ENCODE measurements at regions not wholly inside any gene's neighbourhood (a gene's known extent, or its start where the extent isn't known, plus 50 kb on each side); places are given as distances from the start of the nearest gene placed in this dataset.

DNA sequence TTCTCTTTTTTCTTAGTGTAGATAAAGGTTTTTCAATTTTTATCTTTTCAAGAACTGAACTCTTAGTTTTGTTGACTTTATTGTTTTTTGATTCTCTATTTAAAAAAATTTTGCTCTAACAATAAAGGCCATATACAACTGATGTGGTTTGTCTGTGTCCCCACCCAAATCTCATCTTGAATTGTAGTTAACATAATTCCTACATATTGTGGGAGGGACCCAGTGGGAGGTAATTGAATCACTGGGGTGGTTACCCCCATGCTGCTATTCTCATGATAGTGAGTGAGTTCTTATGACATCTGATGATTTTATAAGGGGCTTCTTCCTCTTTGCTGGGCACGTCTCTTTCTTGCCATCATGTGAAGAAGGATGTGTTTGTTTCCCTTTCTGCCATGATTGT is 199.8 kb downstream of the DHX35 start:
- no peak for DNase-seq

DNA sequence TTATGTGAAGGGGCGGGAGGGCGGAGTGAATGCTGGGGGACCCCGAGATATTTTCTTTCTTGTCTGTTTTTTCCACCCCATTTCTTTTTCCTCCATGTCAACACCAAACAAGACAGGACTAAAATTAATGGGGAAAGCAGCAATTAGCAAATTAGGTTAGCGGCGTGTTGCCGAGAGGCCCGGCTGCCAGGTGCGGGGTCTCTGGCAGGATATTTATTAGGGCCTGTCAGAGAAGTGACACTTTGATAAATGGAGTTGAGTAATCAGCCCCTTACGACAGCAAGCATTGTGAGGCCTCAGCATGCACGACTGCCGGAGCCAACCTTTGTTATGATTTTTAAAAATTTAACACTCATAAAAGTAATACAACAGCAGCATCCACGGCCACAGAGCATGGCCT is 193.8 kb downstream of the DHX35 start:
- DNase-seq = no peak

DNA sequence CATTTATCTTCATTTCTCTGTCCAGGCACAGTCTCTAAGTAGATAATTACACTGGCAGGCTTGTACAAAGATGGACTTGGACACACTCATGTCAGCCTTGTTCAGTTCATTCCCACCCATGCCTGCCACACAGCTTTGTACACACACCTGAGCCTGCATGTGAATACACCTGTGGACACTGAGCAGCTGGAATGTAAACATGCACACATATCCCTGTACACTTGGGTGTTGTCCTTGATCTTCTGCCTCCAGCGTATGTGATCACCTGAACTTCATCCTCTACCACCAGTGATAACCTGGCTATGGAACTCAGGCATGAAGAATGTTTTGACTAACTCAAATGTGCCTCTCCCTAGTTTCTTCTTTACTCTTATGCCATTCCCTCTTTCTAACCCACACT is 190.6 kb downstream of the DHX35 start:
- no peak for DNase-seq

DNA sequence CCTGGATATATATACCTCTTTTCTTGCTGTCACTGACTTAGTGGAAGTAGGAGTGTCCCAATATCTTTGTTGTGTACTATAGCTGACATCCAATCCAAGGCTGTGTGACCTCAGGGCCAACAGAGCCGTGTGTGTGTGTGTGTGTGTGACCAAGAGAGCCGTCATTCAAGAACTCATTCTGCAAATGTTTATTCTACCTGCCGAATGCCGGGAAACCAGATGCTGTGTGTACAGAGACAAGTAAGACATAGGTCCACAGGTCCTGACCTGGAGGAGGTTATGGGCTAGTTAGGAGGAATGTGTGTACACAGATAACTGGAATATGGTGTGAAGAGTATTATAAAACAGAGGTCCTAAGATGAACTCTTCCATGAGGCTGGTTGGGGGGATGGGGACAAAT is 190.0 kb downstream of the DHX35 start:
- DNase-seq = no peak

DNA sequence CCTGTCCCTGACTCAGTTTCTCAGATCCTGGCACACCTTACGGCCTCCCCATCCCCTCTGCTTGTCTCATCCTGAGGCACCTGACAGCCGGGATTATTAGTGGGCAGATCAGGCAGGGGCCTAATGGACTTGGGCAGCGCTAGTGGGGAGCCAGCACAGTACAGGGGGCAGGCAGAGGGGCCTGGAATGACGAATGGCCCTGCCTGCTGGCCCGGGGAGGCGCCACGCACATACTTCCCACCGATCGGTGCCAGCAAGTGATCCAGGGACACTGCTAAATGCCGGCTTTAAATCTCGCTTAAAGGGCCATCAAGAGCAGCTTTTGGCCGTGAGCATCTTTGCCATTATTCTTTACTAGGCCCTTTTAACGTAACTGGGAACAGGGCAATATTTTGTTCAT is 188.4 kb downstream of the DHX35 start:
- DNase-seq = no peak

DNA sequence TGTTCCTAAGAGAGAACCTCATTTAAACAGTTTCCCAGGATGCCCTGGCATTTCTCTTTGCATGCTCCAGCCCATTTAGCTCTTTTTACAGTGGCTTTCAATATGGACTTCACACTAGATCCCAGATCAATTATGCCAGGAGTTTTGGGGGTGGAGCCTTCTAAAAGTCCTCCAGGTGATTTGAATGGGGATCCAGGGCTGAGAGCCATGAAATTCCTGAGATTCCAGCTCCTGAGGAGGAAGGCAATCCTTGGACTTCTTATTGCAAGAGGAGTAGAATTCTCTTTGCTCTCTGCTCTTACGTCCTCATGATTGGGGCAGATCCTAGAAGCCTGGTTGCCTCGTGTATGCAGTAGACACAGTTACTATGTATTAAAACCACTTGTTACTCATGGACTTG is 184.2 kb downstream of the DHX35 start:
- no peak for DNase-seq

DNA sequence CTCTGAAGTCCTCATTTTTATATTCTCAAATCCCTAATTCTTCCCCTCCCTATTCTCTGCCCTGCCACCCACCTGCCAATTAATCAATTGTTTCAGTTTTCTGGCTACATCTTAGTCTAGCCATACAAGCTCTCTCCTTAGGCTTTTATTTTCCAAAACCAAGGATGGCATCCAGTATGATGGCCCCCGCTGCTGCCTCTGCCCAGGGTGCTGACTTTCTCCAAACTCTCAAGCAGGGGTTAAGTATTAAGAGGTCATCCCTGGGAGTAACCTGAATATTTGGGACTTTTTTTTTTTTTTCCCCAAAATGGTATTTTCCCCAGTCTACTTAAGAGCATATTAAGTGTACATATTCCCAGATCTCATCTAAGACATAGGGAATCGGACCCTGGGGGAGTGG is 183.8 kb downstream of the DHX35 start:
- no peak for DNase-seq

DNA sequence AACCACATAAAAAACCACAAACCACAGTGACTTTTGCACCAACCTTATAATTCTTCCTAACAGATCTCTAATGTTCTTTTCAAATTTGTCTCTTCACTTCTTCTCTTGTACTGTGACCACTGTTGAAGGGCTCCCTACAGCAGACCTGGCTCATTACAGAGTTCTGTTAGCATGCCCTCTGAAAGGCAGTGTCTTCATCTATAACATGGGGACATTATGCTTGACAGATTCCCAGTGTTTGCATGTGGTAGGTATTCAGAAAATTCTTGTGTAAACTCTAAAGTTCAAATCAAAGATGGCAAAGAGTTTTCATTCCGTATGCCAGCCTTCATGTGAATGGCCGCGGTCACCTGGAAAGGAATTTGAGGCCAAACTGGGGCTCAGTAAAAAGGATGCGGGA is 182.6 kb downstream of the DHX35 start:
- no peak for DNase-seq

DNA sequence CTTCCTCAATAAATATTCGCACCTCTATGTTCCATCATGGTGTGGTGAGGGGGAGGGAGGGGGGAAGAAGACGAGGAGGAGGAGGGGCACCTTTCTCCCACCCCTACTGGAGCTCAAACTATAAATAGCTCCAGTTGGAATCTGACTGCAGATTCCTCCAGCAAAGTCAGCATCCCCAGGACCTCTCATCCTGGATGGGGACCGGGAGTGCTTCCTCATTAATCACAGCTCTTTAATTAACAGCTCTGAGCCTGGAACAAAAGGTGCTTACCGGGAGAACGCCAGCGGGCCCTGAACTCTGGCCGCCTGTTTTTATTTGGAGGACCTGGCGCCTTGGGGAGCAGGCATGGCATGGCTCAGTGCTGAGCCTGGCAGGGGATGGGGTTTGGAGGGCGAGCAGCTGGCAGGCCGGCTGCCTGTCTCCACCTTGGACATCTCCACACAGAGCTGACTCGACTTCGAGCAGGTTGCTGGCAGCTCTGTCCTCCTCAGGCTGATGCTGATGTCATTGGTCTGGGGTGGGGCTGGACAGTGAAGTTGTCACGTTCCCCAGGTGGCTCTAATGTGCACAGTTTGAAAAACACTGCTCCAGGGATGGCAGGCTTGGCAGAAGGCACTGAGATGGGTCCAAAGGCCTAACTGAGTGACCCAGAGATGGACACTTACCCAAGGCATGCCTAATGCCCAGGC is 180.4 kb downstream of the DHX35 start:
- no peak for DNase-seq

DNA sequence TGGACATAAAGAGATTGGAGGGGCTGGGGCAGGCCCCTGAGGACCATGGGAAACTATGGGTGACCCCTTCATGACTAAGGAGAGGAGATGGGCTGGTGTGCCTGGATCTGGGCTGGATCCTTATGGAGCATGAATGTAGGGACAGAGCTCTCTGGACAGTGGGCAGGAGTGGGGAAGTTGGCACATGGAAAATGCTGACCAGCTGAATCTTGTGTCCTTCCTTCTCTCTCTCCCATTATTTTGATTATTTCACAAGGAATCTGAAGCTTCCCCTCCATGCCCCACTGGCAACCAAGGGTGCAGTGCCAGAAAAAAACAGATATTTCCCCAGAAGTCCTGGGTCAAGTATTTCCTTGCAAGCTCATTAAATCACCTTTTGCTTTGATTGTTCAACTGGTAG is 175.2 kb downstream of the DHX35 start:
- DNase-seq = no peak

DNA sequence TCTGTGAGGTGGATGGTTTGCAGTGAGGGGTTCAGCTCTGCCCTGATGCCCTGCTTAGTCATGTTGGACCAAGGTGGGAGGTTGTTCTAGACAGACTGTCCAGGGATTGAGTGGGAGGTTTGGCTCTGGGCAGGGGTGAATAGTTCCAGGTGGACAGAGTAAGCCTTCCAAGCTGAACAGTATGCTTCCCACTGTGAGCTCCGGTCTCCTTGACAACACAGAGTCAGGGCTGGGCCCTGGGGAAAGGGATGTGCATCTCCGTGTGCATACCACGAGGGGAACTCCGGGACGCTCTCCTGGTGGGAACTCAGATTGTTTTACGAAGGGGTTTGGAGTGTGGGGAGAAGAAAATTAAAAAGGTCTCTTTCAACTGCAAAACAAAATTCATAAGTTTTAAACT is 174.7 kb downstream of the DHX35 start:
- DNase-seq = no peak

DNA sequence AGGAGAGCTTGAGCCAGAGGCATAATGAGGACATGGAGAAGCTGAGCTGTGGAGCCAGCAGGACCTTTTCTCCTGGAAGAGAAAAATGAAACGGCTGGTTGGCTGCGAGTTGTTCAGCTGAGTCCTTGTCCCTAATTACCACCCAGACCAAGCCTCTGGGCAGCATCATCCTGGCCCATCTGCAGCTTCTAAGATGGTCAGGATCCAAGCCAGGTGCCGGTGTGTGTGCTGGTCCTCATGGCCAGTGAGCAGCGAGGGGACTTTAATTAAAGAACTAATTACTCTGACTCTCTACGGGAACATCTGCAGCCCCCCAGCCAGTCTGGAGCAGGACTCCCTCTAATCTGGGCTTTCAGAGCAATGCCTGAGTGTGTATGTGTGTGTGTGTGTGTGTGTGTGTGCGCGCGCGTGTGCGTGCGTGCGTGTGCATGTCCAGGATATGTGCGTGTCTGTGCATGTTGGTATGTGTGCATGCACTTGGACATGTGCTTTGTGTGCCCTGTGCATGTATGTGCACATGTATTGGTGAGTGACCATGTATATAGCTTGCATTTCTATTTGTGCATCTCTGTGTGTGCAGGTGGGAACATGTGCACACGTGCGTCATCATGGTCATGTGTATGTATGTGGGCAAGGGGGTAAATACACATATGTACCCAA is 173.9 kb downstream of the DHX35 start:
- DNase-seq = no peak

DNA sequence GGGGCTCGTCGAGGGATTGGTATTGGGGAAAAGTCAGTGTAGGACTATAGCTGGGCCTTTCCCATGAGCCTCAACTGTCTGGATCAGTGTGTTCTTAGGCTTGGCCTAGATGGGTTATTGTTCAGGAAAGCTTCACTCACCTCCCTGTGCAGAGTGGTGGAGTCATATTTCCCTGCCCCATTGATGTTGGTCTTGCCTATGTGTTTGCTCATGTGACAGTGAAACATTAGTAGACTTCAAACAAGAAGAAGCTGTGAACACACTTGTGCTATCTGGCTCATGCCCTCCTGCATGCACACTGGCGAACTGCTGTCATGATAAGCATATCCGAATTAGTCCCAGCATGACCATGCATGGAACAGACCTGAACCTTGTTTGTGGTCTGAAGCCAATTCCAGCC is 171.1 kb downstream of the DHX35 start:
- DNase-seq = no peak

DNA sequence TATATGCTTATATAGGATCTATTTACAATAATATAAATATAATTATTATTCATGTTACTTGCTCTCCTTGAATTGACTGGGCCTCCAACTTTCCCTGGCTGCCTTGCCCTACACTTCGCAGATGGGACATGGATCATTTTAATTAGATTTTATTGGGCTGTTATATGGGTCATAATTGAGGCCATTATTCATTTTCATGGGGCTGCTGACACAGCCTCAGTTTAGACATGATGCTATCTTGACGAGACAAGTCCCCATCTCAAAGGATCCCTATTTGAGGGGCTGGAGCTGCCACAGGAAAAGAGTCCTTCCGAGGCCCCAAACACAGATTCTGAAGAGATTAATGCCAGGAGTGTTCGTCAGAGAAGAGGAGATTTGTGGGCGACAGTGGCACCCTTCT is 170.4 kb downstream of the DHX35 start:
- DNase-seq = no peak

DNA sequence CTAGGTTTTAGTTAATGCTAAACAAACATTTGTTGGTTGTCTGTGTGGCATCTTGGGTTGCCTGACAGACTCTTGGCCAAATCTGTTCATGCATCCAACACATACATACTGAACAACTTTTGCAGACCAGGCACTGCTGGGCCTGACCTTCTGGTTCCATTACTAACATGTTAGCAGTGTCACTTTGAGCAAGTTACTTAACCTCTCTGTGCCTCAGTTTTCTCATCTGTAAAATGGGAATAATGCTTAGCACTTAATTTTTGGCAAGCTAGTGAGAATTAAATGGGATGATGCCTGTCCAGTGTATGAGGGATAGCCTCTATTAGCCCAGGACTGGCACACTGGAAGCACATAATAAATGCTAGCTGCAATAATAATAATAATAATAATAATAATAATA is 169.9 kb downstream of the DHX35 start:
- no peak for DNase-seq

DNA sequence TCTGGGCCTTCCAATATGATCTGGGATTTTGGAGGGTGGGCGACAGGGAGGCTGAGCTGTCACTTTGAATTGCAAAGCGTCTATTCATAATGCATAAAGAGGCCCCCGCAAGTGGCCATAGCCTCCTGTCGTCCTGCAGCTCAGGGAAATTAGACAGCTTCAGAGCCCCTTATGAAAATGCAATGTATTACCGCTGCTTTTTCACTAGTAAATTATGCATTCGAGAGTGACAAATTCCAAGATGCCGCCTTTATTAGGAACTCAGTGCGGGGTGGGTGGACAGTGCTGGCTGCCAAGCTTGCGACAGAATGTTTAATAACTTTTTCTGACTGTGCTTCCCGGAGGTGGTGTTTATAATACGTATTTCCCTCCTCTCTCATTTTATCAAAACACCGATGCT is 168.5 kb downstream of the DHX35 start:
- DNase-seq = no peak

DNA sequence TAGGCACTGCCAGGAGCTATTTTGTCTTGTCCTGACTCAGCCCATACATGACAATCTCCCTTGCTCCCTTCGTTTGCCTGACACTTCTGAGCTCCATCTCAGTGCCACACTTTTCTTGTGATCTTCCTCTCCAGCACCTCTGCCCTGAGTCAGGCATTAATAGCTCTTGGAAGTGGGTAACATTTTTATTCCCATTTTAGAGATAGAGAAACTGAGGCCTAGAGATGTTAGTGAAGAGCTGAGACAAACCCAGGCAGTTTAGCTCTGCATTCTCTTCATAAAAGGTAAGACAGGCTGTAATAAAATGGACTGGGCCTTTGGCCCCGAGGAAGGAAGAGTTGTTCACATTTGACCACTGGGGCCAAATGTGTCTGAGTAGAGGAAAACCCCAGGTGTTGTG is 167.4 kb downstream of the DHX35 start:
- DNase-seq = no peak

DNA sequence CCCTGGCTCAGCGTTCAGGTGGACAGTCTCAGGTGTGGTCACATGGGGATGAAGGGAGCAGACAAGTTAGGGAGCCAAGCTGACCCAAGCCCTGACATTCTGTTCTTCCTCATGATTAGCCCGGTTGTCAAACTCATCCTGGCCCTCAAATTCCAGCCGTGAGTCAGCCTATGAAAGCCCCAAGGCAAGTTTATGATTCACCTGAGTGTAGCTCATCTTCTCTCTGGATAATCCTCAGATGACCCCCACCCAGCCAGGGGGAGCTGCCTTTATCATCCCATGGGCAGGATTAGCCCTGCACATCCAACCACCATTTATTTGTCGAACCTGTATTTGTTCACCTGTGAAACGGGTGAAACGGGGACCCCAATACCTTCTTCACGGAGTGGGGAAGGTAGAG is 161.9 kb downstream of the DHX35 start:
- DNase-seq = no peak

DNA sequence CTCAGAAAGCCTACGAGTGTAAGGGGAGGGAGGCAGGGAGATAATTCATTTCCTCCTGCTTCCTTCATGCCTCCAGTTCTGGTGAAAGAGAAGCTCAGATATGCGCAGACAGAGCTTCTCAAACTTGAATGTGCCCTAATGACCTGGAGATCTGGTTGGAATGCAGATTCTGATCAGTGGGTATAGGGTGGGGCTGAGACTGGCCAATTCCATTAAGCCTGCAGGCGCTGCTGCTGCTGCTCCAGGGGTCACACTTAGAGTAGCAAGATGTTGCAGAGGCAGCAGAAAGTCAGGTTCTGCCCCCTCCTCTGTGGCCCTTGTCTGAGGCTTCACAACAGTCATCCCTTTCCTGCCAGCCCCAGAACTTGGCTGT is 161.0 kb downstream of the DHX35 start:
- DNase-seq = no peak

DNA sequence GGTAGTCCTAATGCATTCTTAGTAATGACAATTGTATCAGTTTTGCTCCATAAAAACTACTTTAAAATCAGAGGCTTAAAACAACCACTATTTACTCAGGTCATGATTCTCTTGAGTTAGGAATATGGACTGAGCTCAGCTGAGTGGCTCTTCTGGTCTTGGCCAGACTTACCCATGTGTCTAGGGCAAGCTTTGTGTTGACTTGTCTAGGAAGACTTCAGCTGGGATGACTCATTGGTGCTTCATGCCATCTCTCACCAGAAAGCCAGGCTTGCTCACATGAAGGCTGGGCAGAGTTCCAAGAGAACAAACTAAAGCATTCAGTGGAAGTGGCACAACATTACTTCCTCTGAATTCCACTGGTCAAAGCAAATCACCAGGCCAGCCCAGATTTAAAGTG is 155.3 kb downstream of the DHX35 start:
- DNase-seq = no peak

DNA sequence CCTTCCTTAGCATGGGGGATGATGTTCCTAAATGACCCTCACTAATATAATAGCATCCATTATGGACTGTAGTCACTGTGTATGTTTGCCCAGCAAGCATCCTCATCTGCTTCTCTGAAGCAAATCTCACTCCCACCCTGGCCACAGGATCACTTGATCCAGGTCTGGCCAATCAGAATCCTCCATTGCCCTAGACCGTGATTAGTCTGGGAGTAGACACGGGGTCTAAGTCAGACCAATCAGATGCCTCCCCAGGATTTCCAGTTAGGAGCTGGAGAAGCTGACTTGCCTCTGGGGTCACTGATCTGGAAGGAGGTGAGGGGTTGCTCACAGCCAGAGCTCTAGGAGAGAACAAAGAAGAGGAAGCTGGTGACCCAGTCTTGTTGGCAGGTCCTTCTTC is 153.9 kb downstream of the DHX35 start:
- DNase-seq = no peak

DNA sequence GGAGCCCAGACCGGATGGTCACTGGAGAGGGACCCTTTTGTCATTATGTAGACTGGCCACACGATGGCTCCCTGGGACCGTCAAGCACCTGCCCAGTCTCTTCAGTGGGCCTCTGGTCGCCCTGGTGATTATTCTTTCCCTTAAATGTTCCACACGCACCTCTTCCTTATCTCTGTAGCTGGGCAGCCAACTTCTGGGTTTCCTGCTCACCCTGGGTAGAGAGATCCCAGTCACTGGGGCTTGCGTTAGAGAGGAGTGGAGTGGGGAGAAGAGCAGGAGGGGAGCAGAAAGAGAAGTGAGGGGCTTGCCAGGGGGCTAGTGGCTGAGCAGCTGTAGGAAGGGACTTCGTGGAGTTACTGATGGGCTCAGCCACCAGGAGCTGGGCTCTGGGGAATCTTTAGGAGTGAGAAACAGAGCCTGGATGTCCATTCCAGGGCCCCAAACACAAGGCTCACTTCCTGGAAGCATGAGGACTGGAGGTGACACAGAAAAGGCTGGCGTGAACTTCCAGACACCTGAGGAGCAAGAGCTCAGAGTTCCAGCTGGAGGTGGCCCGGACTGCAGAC is 150.1 kb downstream of the DHX35 start:
- no peak for DNase-seq

DNA sequence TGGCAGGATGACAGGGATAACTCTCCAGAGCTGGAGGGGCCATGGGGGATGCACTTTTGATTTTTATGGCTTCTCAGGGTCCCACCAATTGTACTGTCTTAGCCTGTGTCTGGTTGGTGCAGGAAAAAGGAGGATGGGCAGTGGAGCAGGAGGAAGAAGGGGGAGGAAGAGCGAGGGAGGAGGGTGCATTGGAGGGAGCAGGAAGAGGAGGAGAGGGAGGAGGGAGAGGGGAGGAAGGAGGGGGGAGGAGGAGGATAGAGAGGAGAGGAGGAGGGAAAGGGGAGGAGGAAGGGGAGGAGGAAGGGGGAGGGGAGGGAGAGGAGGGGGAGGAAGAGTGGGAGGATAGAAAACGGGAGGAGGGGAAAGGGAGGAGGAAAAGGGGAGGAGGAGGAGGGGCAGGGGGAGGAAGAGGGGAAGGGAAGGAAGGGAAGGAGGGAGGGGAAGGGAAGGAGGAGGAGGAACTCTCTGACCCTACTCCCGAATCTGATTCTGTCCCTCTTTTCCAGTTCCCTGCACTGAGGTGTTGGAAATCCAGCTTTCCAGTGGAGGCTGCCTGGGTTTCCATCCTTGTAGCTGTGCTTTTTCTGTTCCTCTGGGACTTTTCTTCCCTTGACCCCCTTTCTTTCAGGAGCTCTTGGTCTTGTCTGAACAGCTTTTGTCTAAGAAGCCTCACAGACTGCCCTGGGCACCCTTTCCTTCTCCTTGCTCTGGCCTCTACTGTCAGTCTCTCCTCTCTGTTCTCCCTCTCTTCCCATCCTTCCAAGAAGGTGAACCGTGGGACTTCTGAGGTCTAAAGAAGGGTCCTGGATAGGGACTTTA is 149.4 kb downstream of the DHX35 start:
- no peak for DNase-seq

DNA sequence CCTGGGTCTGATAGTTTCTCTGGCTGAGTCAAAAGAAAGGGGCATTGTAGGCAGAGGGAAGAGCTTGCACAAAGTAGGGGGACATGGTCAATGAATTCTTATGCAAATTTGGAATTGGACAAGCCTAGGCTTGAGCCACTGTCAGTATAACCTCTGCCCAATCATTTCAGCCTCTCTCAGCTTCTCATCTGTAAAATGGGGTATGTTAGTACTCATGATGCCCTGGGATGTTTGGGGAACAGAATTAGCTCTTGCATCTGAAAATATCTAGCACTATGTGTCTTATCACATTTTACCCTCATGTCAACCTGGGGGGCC is 148.6 kb downstream of the DHX35 start:
- DNase-seq = no peak
